A204.1 (cell line): ENCODE measurements at regions not wholly inside any gene's neighbourhood (a gene's known extent, or its start where the extent isn't known, plus 50 kb on each side); places are given as distances from the start of the nearest gene placed in this dataset.
A peak's percentile ranks its signal among the peaks of the same experiment; 100 is the strongest.

Source experiments
- FAIRE-seq: peaks from 2 replicates; lab custom pipeline; 2012; peaks lifted over from hg19 to GRCh38; lab: Jason Lieb, UNC

GRCh38 chr5:14011089-14012020 lies 66.9 kb upstream of the DNAH5 start:
- no peak for FAIRE-seq

- no peak for FAIRE-seq
Measured at GRCh38 chr5:14009575-14009974, 65.1 kb upstream of the DNAH5 start.

GRCh38 chr5:14008819-14009311 lies 64.4 kb upstream of the DNAH5 start:
- no peak for FAIRE-seq

- FAIRE-seq = peak; percentile 96
Measured at GRCh38 chr5:14006823-14007520, 62.5 kb upstream of the DNAH5 start.

DNA sequence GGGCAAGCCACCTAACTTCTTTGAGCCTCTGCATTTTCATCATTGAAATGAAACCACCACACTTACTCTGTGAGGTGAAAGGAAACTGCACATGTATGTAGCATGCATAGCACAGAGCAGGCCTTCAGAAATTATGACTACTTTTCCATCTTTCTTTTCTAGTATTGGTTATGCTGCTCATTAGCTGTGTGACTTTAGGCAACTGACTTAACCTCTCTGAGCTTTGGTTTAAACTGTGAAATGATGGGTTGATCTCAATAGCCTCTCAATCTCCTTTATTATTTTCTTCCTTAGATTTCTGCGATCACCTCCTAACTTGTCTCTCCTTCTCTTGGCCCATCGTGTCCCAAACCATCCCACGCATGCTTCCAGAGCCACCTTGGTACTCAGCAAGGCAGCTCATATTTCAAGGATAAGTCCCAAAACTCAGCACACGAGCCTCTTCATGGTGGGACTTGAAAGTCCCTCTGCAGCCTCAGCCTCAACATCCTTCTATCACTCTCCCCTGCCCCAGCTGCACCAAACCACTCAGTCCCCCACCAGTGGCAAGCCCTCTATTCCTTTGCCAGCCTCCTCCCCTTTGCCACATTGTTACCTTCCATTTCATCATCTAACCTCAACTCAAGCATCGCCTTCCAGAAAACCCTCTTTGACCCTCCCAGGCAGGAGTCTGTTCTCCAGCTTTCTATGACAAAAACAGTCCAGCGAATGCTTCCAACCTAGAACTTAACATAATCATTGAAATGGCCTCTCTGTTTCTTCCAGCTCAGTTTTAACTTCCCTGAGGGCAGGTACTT lies 60.3 kb upstream of the DNAH5 start:
- FAIRE-seq = no peak

GRCh38 chr5:14003936-14004335 lies 59.4 kb upstream of the DNAH5 start:
- FAIRE-seq = no peak

DNA sequence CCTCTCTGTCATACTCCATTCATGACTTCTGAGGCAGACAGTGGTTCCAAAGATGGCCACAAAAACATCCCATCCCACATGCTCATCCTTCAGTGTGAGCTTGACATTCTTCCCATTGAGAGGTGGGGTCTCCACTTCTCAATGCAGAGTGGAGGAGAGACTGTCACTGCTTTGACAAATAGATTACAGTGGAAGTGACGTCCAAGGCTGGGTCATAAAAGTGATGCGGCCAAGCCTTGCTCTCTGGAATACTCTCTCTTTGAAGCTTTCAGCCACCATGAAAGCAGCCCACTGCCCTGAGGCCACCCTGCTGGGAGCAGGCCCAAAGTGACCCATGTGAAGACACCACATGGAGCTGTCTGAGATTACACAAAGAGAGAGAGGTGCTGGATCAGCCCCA lies 59.0 kb upstream of the DNAH5 start:
- no peak for FAIRE-seq

- no peak for FAIRE-seq
Measured at GRCh38 chr5:13998254-13998653, 53.8 kb upstream of the DNAH5 start.

GRCh38 chr5:13997514-13997913 lies 53.0 kb upstream of the DNAH5 start:
- no peak for FAIRE-seq

GRCh38 chr5:13994621-13995253 lies 50.2 kb upstream of the DNAH5 start:
- no peak for FAIRE-seq
